ENCODE measurements at regions not wholly inside any gene's neighbourhood (a gene's known extent, or its start where the extent isn't known, plus 50 kb on each side); places are given as distances from the start of the nearest gene placed in this dataset.

DNA sequence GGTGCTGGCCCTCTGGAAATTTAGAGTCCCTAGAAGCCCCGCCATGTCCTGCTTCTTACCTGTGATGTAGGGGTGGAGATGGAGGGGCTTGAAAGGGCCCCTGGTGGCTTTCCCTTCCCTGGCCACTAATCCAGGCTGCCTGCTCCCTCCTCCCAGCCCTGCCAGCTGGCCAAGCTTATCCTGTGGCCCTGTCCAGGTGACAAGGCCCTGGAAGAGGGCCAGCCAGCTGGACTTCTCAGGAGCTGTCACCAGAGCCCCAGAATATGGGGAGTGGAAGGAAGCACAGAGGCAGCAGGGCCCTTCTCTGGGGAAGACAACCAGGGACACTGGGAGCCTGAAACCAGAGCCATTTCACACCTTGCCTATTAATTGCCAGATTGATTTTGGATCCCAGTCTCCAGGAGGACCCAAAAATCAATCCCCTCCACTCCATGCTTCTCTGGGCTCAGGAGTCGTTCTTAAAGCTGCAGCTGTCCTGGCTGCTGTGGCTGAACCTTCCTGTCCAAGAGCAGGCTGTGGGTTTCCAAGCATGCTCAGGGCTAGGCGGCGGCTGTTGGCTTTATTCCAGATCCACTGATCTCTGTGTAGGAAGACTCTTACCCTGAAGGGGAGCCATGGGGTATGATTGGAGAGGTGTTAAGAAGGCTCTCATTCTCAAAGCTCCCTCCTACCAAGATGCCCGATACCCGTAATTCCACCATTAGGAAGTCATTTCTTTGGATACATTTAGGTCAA, 52.6 kb upstream of the PCBD1 start:
- TF ChIP-seq, protein P1, sequence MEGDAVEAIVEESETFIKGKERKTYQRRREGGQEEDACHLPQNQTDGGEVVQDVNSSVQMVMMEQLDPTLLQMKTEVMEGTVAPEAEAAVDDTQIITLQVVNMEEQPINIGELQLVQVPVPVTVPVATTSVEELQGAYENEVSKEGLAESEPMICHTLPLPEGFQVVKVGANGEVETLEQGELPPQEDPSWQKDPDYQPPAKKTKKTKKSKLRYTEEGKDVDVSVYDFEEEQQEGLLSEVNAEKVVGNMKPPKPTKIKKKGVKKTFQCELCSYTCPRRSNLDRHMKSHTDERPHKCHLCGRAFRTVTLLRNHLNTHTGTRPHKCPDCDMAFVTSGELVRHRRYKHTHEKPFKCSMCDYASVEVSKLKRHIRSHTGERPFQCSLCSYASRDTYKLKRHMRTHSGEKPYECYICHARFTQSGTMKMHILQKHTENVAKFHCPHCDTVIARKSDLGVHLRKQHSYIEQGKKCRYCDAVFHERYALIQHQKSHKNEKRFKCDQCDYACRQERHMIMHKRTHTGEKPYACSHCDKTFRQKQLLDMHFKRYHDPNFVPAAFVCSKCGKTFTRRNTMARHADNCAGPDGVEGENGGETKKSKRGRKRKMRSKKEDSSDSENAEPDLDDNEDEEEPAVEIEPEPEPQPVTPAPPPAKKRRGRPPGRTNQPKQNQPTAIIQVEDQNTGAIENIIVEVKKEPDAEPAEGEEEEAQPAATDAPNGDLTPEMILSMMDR (conservative IDR thresholded peaks at IDR 0.05; ENCODE audit: low read depth, low read length): no peak
- TF ChIP-seq RFX5 (IDR thresholded peaks at IDR 0.05; ENCODE audit: low read depth, low read length) (no peak), MAZ (IDR thresholded peaks at IDR 0.05; ENCODE audit: borderline replicate concordance, low read depth, low read length) (no peak), POLR2A (IDR thresholded peaks at IDR 0.05; ENCODE audit: low read depth, low read length) (no peak), MXI1 (IDR thresholded peaks at IDR 0.05; ENCODE audit: borderline replicate concordance, low read depth, low read length) (no peak), NFE2L2 (IDR thresholded peaks at IDR 0.05; ENCODE audit: low read depth, low read length) (no peak)
- TF ChIP-seq, protein P2, sequence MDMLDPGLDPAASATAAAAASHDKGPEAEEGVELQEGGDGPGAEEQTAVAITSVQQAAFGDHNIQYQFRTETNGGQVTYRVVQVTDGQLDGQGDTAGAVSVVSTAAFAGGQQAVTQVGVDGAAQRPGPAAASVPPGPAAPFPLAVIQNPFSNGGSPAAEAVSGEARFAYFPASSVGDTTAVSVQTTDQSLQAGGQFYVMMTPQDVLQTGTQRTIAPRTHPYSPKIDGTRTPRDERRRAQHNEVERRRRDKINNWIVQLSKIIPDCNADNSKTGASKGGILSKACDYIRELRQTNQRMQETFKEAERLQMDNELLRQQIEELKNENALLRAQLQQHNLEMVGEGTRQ (IDR thresholded peaks at IDR 0.05; ENCODE audit: low read depth, low read length): no peak

Measured in IMR-90 (cell line).